Smooth muscle cell (in vitro differentiated cells): ENCODE measurements at regions not wholly inside any gene's neighbourhood (a gene's known extent, or its start where the extent isn't known, plus 50 kb on each side); places are given as distances from the start of the nearest gene placed in this dataset.

Source experiments
- DNase-seq: peaks from one replicate; lab custom pipeline; 2025; ENCODE audit not compliant: unreplicated experiment; lab: John Stamatoyannopoulos, UW
- H2AFZ ChIP-seq: fragments of 200-600 bp; sonication (generic); 2 replicates; pipeline ENCODE4 v1.6.0; 2016; ENCODE audit warnings: antibody characterized with exemption, low read depth, mild to moderate bottlenecking
- H3F3A ChIP-seq: fragments of 200-600 bp; sonication (generic); 2 replicates; pipeline ENCODE4 v1.6.0; 2017; ENCODE audit warnings: antibody characterized with exemption, low read depth
- H3K27ac ChIP-seq: fragments of 200-600 bp; sonication (generic); 2 replicates; pipeline ENCODE4 v1.5.1; 2016; ENCODE audit warnings: low read depth, mild to moderate bottlenecking
- H3K27me3 ChIP-seq: fragments of 200-600 bp; sonication (generic); 2 replicates; pipeline ENCODE4 v1.6.1; 2016; ENCODE audit warnings: low read depth, mild to moderate bottlenecking
- H3K36me3 ChIP-seq: fragments of 200-600 bp; sonication (generic); 2 replicates; pipeline ENCODE4 v1.5.1; 2016; ENCODE audit warnings: low read depth
- H3K4me1 ChIP-seq: fragments of 200-600 bp; sonication (generic); 2 replicates; pipeline ENCODE4 v1.5.1; 2016; ENCODE audit warnings: low read depth
- H3K4me2 ChIP-seq: fragments of 200-600 bp; sonication (generic); 2 replicates; pipeline ENCODE4 v1.6.0; 2016; ENCODE audit warnings: mild to moderate bottlenecking
- H3K4me3 ChIP-seq: fragments of 200-600 bp; sonication (generic); 2 replicates; pipeline ENCODE4 v1.5.1; 2016; ENCODE audit warnings: mild to moderate bottlenecking
- H3K79me2 ChIP-seq: fragments of 200-600 bp; sonication (generic); 2 replicates; pipeline ENCODE4 v1.6.0; 2016; ENCODE audit warnings: low read depth, mild to moderate bottlenecking
- H3K9ac ChIP-seq: fragments of 200-600 bp; sonication (generic); 2 replicates; pipeline ENCODE4 v1.6.0; 2016; ENCODE audit warnings: low read depth
- H3K9me3 ChIP-seq: fragments of 200-600 bp; sonication (generic); replicated peaks from 2 replicates; pipeline ENCODE4 v1.5.1; 2016; ENCODE audit warnings: low read depth
- H4K20me1 ChIP-seq: fragments of 200-600 bp; sonication (generic); 2 replicates; pipeline ENCODE4 v1.6.0; 2016; ENCODE audit warnings: low read depth
- CTCF ChIP-seq: fragments of 200-600 bp; sonication (generic); IDR thresholded peaks from 2 replicates; pipeline ENCODE4 v1.5.1; 2017; ENCODE audit warnings: borderline replicate concordance, mild to moderate bottlenecking, antibody characterized with exemption; ENCODE audit not compliant: insufficient read depth, poor library complexity, severe bottlenecking
- WGBS: methylation state at CpG from one replicate; pipeline ENCODE4 v1.1.7; 2016; ENCODE audit warnings: low lambda C conversion rate; 5-methylcytosine and 5-hydroxymethylcytosine counted together

- Histone ChIP-seq H3K27me3 (no peaks in the 10 kb centered on the region), H3K4me3 (no peak overlapping the region), H3K9me3 (no peaks in the 10 kb centered on the region), H3K36me3 (no peaks in the 10 kb centered on the region), H3K4me1 (no peaks in the 10 kb centered on the region), H3K9ac (no peak overlapping the region), H2AFZ (no peak overlapping the region), H4K20me1 (no peaks in the 10 kb centered on the region), H3F3A (no peaks in the 10 kb centered on the region), H3K4me2 (no peak overlapping the region), H3K27ac (no peak overlapping the region), H3K79me2 (no peaks in the 10 kb centered on the region)
- DNase-seq, result no peak
- no peak for TF ChIP-seq CTCF
- 79% methylated on average over 1 of the region's 1 CpG for WGBS
Measured at GRCh38 chr17:52732841-52733240, 574.3 kb upstream of the CA10 start.

- no peak overlapping the region for H2AFZ ChIP-seq
- H3K36me3 ChIP-seq, result no peaks in the 10 kb centered on the region
Measured at GRCh38 chr17:52724578-52724977, 566.1 kb upstream of the CA10 start.

GRCh38 chr17:52721910-52722309 is 563.4 kb upstream of the CA10 start:
- H3K4me2 ChIP-seq, result no peak overlapping the region
- H3K9ac ChIP-seq, result no peak overlapping the region
- H3K4me1 ChIP-seq, result no peaks in the 10 kb centered on the region
- WGBS, result 88% methylated on average over 1 of the region's 1 CpG
- H3K27ac ChIP-seq, result no peak overlapping the region
- no peaks in the 10 kb centered on the region for H3K9me3 ChIP-seq
- H4K20me1 ChIP-seq, result no peaks in the 10 kb centered on the region
- TF ChIP-seq CTCF, result no peak
- DNase-seq, result no peak
- no peaks in the 10 kb centered on the region for H3K36me3 ChIP-seq
- no peaks in the 10 kb centered on the region for H3K27me3 ChIP-seq
- no peaks in the 10 kb centered on the region for H3K79me2 ChIP-seq
- no peak overlapping the region for H2AFZ ChIP-seq
- H3K4me3 ChIP-seq, result no peak overlapping the region
- no peaks in the 10 kb centered on the region for H3F3A ChIP-seq

More at GRCh38 chr17:52724578-52724977, 566.1 kb upstream of the CA10 start:
- Histone ChIP-seq H3K27me3 (no peaks in the 10 kb centered on the region), H3K9me3 (no peaks in the 10 kb centered on the region), H3K27ac (no peak overlapping the region), H3K9ac (no peak overlapping the region), H3K4me1 (no peaks in the 10 kb centered on the region), H3K4me2 (no peak overlapping the region), H4K20me1 (no peaks in the 10 kb centered on the region), H3F3A (no peaks in the 10 kb centered on the region), H3K79me2 (no peaks in the 10 kb centered on the region), H3K4me3 (no peak overlapping the region)
- 77% methylated on average over 3 of the region's 3 CpGs for WGBS
- TF ChIP-seq CTCF, result no peak
- DNase-seq, result no peak

- Histone ChIP-seq H3K27ac (no peak overlapping the region), H3K79me2 (no peaks in the 10 kb centered on the region), H2AFZ (no peak overlapping the region), H3K4me2 (no peak overlapping the region), H3K9ac (no peak overlapping the region), H4K20me1 (no peaks in the 10 kb centered on the region), H3K4me3 (no peak overlapping the region), H3K36me3 (no peaks in the 10 kb centered on the region), H3K27me3 (no peaks in the 10 kb centered on the region), H3F3A (no peaks in the 10 kb centered on the region), H3K9me3 (no peaks in the 10 kb centered on the region), H3K4me1 (no peaks in the 10 kb centered on the region)
- WGBS, result 64% methylated on average over 1 of the region's 1 CpG
- DNase-seq, result no peak
- no peak for TF ChIP-seq CTCF
Measured at GRCh38 chr17:52710363-52710901, 551.9 kb upstream of the CA10 start.
